Endothelial cell of umbilical vein (primary cell): ENCODE measurements at regions not wholly inside any gene's neighbourhood (a gene's known extent, or its start where the extent isn't known, plus 50 kb on each side); places are given as distances from the start of the nearest gene placed in this dataset.
A peak's percentile ranks its signal among the peaks of the same experiment; 100 is the strongest.

Source experiments
- BruUV-seq: library from RNA; stranded (reverse); fragments of 400-500 nt; replicated peaks from 2 replicates; lab custom pipeline; 2021; lab: Mats Ljungman, UMichigan
- CTCF ChIA-PET: fragments of 300-600, 350-600 bp; sonication (Branson Sonifier 250); formaldehyde crosslinking; loops from one replicate; lab custom pipeline; 2021; ENCODE audit warnings: antibody characterized with exemption, inconsistent platforms; lab: Charles Lee
- POLR2A ChIA-PET: fragments of 300-600, 350-600 bp; sonication (Branson Sonifier 250); formaldehyde crosslinking; loops from one replicate; lab custom pipeline; 2021; ENCODE audit warnings: antibody characterized with exemption, inconsistent platforms; lab: Charles Lee
- DNase-seq: peaks from one replicate; pipeline ENCODE4 v3.0.0-alpha.2; 2011; ENCODE audit warnings: low read depth, low spot score
- FAIRE-seq: peaks from 2 replicates; lab custom pipeline; 2011; peaks lifted over from hg19 to GRCh38; lab: Jason Lieb, UNC
- H2AFZ ChIP-seq: 2 replicates; pipeline ENCODE4 v1.6.0; 2012; ENCODE audit warnings: low read depth, low read length, control low read depth, inconsistent platforms
- H3K27ac ChIP-seq: 2 replicates; pipeline ENCODE4 v1.5.1; 2011; ENCODE audit warnings: low read depth, mild to moderate bottlenecking, control low read depth, low read length, moderate library complexity; ENCODE audit not compliant: insufficient read depth
- H3K27me3 ChIP-seq, 2 experiments: 2 replicates each; pipeline versions ENCODE4 v1.6.0 to v1.6.1; 2011; ENCODE audit warnings: low read length in 2 of 2, mixed read lengths in 1 of 2; ENCODE audit not compliant: control insufficient read depth in 2 of 2, insufficient read depth in 2 of 2
- H3K36me3 ChIP-seq, 2 experiments: 2 replicates in 1 of 2; 3 replicates in 1 of 2; pipeline ENCODE4 v1.5.1; 2011; ENCODE audit warnings: low read length in 2 of 2, mild to moderate bottlenecking in 1 of 2, moderate library complexity in 1 of 2; ENCODE audit not compliant: control insufficient read depth in 2 of 2, insufficient read depth in 2 of 2; ENCODE audit errors: extremely low read depth in 1 of 2
- H3K4me1 ChIP-seq: 3 replicates; pipeline ENCODE4 v1.5.1; 2011; ENCODE audit warnings: mild to moderate bottlenecking, low read length; ENCODE audit not compliant: control insufficient read depth, insufficient read depth; ENCODE audit errors: extremely low read depth
- H3K4me2 ChIP-seq: 2 replicates; pipeline ENCODE4 v1.6.1; 2011; ENCODE audit warnings: low read length, control low read depth, mixed read lengths; ENCODE audit not compliant: insufficient read depth
- H3K4me3 ChIP-seq, 3 experiments: fragments of 200-600 bp in 1 of 3; sonication (generic), shearing (Covaris generic) in 1 of 3; replicated peaks in 1 of 3; 2 replicates each; pipeline ENCODE4 v1.5.1; 2011 to 2016; ENCODE audit warnings: control low read depth in 3 of 3, low read length in 3 of 3, mild to moderate bottlenecking in 2 of 3, inconsistent platforms in 1 of 3, low read depth in 1 of 3, moderate library complexity in 1 of 3; ENCODE audit not compliant: insufficient read depth in 1 of 3
- H3K79me2 ChIP-seq: 2 replicates; pipeline ENCODE4 v1.6.0; 2012; ENCODE audit warnings: low read length, inconsistent platforms; ENCODE audit not compliant: control insufficient read depth, insufficient read depth
- H3K9ac ChIP-seq: replicated peaks from 2 replicates; pipeline ENCODE3; 2011; ENCODE audit warnings: low read length, control low read depth; ENCODE audit not compliant: insufficient read depth; ENCODE audit errors: extremely low read depth
- H3K9me1 ChIP-seq: replicated peaks from 3 replicates; pipeline ENCODE4 v1.6.0; 2011; ENCODE audit warnings: mild to moderate bottlenecking, low read length; ENCODE audit not compliant: control insufficient read depth, insufficient read depth; ENCODE audit errors: extremely low read depth
- H3K9me3 ChIP-seq: replicated peaks from 2 replicates; pipeline ENCODE4 v1.5.1; 2012; ENCODE audit warnings: low read length, inconsistent platforms; ENCODE audit not compliant: control insufficient read depth, insufficient read depth
- H4K20me1 ChIP-seq: replicated peaks from 2 replicates; pipeline ENCODE3; 2011; ENCODE audit warnings: mild to moderate bottlenecking, low read length; ENCODE audit not compliant: control insufficient read depth, insufficient read depth; ENCODE audit errors: extremely low read depth
- EZH2 ChIP-seq: IDR thresholded peaks from 2 replicates; pipeline ENCODE4 v1.6.1; 2012; ENCODE audit warnings: borderline replicate concordance, low read depth, mild to moderate bottlenecking, moderate library complexity, low read length, inconsistent platforms; ENCODE audit not compliant: severe bottlenecking
- FOS ChIP-seq: IDR thresholded peaks from 2 replicates; pipeline ENCODE4 v1.6.1; 2011; ENCODE audit warnings: mild to moderate bottlenecking, low read length, moderate library complexity, borderline replicate concordance; ENCODE audit not compliant: insufficient read depth
- GATA2 ChIP-seq: IDR thresholded peaks from 2 replicates; pipeline ENCODE4 v1.7.0; 2011; ENCODE audit warnings: low read depth, mild to moderate bottlenecking, moderate library complexity, mixed read lengths, low read length; ENCODE audit not compliant: insufficient read length, insufficient read depth
- JUN ChIP-seq: IDR thresholded peaks from 2 replicates; pipeline ENCODE4 v1.6.1; 2011; ENCODE audit warnings: borderline replicate concordance, low read depth; ENCODE audit not compliant: insufficient read length, insufficient read depth
- MAX ChIP-seq: IDR thresholded peaks from 2 replicates; pipeline ENCODE4 v1.6.1; 2011; ENCODE audit not compliant: insufficient read depth, insufficient read length
- MYC ChIP-seq: IDR thresholded peaks from one replicate; pipeline ENCODE4 v1.6.1; 2011; ENCODE audit warnings: mild to moderate bottlenecking, low read depth, low read length
- POLR2A ChIP-seq: IDR thresholded peaks from 2 replicates; pipeline ENCODE4 v1.6.1; 2012; ENCODE audit warnings: low read depth, mild to moderate bottlenecking, control low read depth, low read length
- POLR2AphosphoS5 ChIP-seq: IDR thresholded peaks from 2 replicates; pipeline ENCODE4 v1.6.1; 2012; ENCODE audit warnings: low read depth, mild to moderate bottlenecking, control low read depth, low read length, moderate library complexity; ENCODE audit not compliant: insufficient read depth
- dilution Hi-C: fragments of 300-500 bp; cut with MboI; formaldehyde crosslinking; loops from one replicate; pipeline ENCODE4 v1.15.0; 2019; ENCODE audit warnings: low sequenced_read_pairs; ENCODE audit not compliant: extremely low pct_ligation_motif_present
- intact Hi-C: fragments of 100-400 bp; cut with micrococcal nuclease; formaldehyde crosslinking; loops from one replicate; pipeline ENCODE4 v1.10.0; 2022

- Histone ChIP-seq H3K36me3 (no peaks in the 10 kb centered on the region), H3K9me1 (no peaks in the 10 kb centered on the region), H3K4me3 (no peak overlapping the region), H3K4me2 (no peak overlapping the region), H3K79me2 (no peaks in the 10 kb centered on the region), H2AFZ (no peak overlapping the region), H3K9ac (peak overlapping the region; percentile 62), H3K9me3 (no peaks in the 10 kb centered on the region), H4K20me1 (no peaks in the 10 kb centered on the region), H3K27me3 (no peaks in the 10 kb centered on the region), H3K27ac (peak overlapping the region; percentile 90), H3K4me1 (peaks cover 43% of the 10 kb centered on the region)
- DNase-seq = peak; percentile 85
- dilution Hi-C loops (loop anchor here (25.0 kb wide), 1 partner anchor 232 kb away; no protein-coding TSS in a partner anchor), intact Hi-C loops (loop anchor here (1.0 kb wide), 8 partner anchors 8 to 247 kb away; no protein-coding TSS in a partner anchor)
- BruUV-seq = no TSS peak
- peak; percentile 88 for FAIRE-seq
- ChIA-PET CTCF (interaction anchor here (1.0 to 2.9 kb wide), 6 partner anchors 9 to 247 kb away, joined by 3 to 11 read pairs (median 4); no protein-coding TSS in a partner anchor), POLR2A (interaction anchor here (0.7 to 2.3 kb wide), 5 partner anchors 46 to 251 kb away, joined by 3 to 8 read pairs (median 3); no protein-coding TSS in a partner anchor)
- TF ChIP-seq JUN = peak; percentile 87
- no peak for TF ChIP-seq MAX
- peak; percentile 84 for TF ChIP-seq POLR2AphosphoS5
- TF ChIP-seq POLR2A = peak; percentile 33
- no peak for TF ChIP-seq MYC
- peak; percentile 97 for TF ChIP-seq GATA2
- TF ChIP-seq FOS = peak; percentile 86
- no peak for TF ChIP-seq EZH2
These were observed 95.5 kb downstream of the TNFSF18 start for GRCh38 chr1:172955161-172955815.
